Neuronal stem cell (in vitro differentiated cells): ENCODE measurements at regions not wholly inside any gene's neighbourhood (a gene's known extent, or its start where the extent isn't known, plus 50 kb on each side); places are given as distances from the start of the nearest gene placed in this dataset.
"Not testable (repeated sequence)": the region's sequence is repeated elsewhere in the genome, so short reads cannot be mapped to it uniquely, and the experiment has no call there.

ENCODE experiments used
- DNase-seq: peaks from one replicate; pipeline ENCODE4 v3.0.0-alpha.2; 2013; ENCODE audit warnings: low spot score
- H2AFZ ChIP-seq: one replicate; pipeline ENCODE4 v1.6.1; 2013; ENCODE audit warnings: mild to moderate bottlenecking, low read length, inconsistent platforms
- H2AK5ac ChIP-seq: 2 replicates; pipeline ENCODE4 v1.6.1; 2013; ENCODE audit warnings: low read depth, mild to moderate bottlenecking, inconsistent platforms, low read length, moderate library complexity, mixed read lengths
- H2BK120ac ChIP-seq: 2 replicates; pipeline ENCODE4 v1.6.1; 2013; ENCODE audit warnings: low read depth, mild to moderate bottlenecking, inconsistent platforms, low read length, moderate library complexity, mixed read lengths
- H2BK12ac ChIP-seq: one replicate; pipeline ENCODE4 v1.6.1; 2013; ENCODE audit warnings: low read length, inconsistent platforms
- H2BK15ac ChIP-seq: 2 replicates; pipeline ENCODE4 v1.6.1; 2013; ENCODE audit warnings: mild to moderate bottlenecking, low read length, inconsistent platforms, mixed read lengths
- H2BK5ac ChIP-seq: one replicate; pipeline ENCODE4 v1.6.1; 2013; ENCODE audit warnings: inconsistent platforms, mild to moderate bottlenecking, low read length, moderate library complexity
- H3K14ac ChIP-seq: one replicate; pipeline ENCODE4 v1.6.1; 2013; ENCODE audit warnings: low read length, inconsistent platforms
- H3K18ac ChIP-seq: 2 replicates; pipeline ENCODE4 v1.6.1; 2013; ENCODE audit warnings: low read length, inconsistent platforms
- H3K23ac ChIP-seq: 2 replicates; pipeline ENCODE4 v1.6.1; 2013; ENCODE audit warnings: low read depth, mild to moderate bottlenecking, mixed read lengths, low read length, inconsistent platforms; ENCODE audit not compliant: poor library complexity
- H3K27ac ChIP-seq: replicated peaks from 3 replicates; pipeline ENCODE4 v1.5.1; 2013; ENCODE audit warnings: low read length, inconsistent platforms
- H3K27me3 ChIP-seq, 3 experiments: 2 replicates each; pipeline ENCODE4 v1.6.1; 2013; ENCODE audit warnings: low read length in 3 of 3, mild to moderate bottlenecking in 2 of 3, inconsistent platforms in 1 of 3, low read depth in 1 of 3, mixed read lengths in 1 of 3, moderate library complexity in 1 of 3; ENCODE audit not compliant: control insufficient read depth in 3 of 3, insufficient read depth in 3 of 3
- H3K36me3 ChIP-seq, 2 donors: replicated peaks in 1 of 2; 2 replicates each; pipeline ENCODE4 v1.6.1; 2013; ENCODE audit warnings: low read length in 2 of 2; ENCODE audit not compliant: control insufficient read depth in 2 of 2, insufficient read depth in 2 of 2
- H3K4ac ChIP-seq: 2 replicates; pipeline ENCODE4 v1.6.1; 2013; ENCODE audit warnings: inconsistent platforms, mild to moderate bottlenecking, low read length, moderate library complexity
- H3K4me1 ChIP-seq, 2 donors: 1 replicate in 1 of 2; 2 replicates in 1 of 2; pipeline ENCODE4 v1.6.1; 2013; ENCODE audit warnings: low read length in 2 of 2, low read depth in 1 of 2; ENCODE audit not compliant: control insufficient read depth in 2 of 2, insufficient read depth in 1 of 2
- H3K4me2 ChIP-seq: one replicate; pipeline ENCODE4 v1.6.1; 2013; ENCODE audit warnings: mild to moderate bottlenecking, low read length, inconsistent platforms; ENCODE audit not compliant: insufficient read depth, poor library complexity, severe bottlenecking
- H3K4me3 ChIP-seq, 2 donors: 2 replicates each; pipeline ENCODE4 v1.5.1; 2013; ENCODE audit warnings: low read length in 2 of 2, mild to moderate bottlenecking in 2 of 2, inconsistent platforms in 1 of 2, moderate library complexity in 1 of 2
- H3K79me1 ChIP-seq: one replicate; pipeline ENCODE4 v1.6.1; 2013; ENCODE audit warnings: low read depth, mild to moderate bottlenecking, inconsistent platforms, low read length, moderate library complexity
- H3K9ac ChIP-seq: one replicate; pipeline ENCODE4 v1.6.1; 2013; ENCODE audit warnings: mild to moderate bottlenecking, low read depth, low read length, inconsistent platforms; ENCODE audit not compliant: poor library complexity
- H3K9me3 ChIP-seq, 2 donors: replicated peaks in 1 of 2; 2 replicates each; pipeline versions ENCODE3 to v1.6.1; 2013; ENCODE audit warnings: low read length in 2 of 2, mild to moderate bottlenecking in 2 of 2, inconsistent platforms in 1 of 2, low read depth in 1 of 2, mixed read lengths in 1 of 2, moderate library complexity in 1 of 2; ENCODE audit not compliant: control insufficient read depth in 2 of 2, insufficient read depth in 1 of 2
- H4K8ac ChIP-seq: one replicate; pipeline ENCODE4 v1.6.1; 2013; ENCODE audit warnings: low read depth, mild to moderate bottlenecking, inconsistent platforms, low read length, moderate library complexity
- H4K91ac ChIP-seq: one replicate; pipeline ENCODE4 v1.6.1; 2013; ENCODE audit warnings: low read length, low read depth, mild to moderate bottlenecking, inconsistent platforms; ENCODE audit not compliant: poor library complexity
- WGBS, 2 donors: extraction: QIAGEN DNeasy Blood & Tissue Kit; methylation state at CpG; one replicate each; pipeline ENCODE4 v1.1.7; 2013; ENCODE audit warnings: missing lambda C conversion rate in 2 of 2, mixed read lengths in 1 of 2; ENCODE audit not compliant: insufficient read length in 2 of 2, insufficient replicate concordance in 1 of 2; ENCODE audit errors: extremely low coverage in 2 of 2; 5-methylcytosine and 5-hydroxymethylcytosine counted together

- WGBS, 2 donors = no CpG with 5 or more reads among the region's 21 CpGs
- not testable (repeated sequence) for H2BK5ac ChIP-seq, H2BK120ac ChIP-seq, H3K4me3 ChIP-seq, H4K8ac ChIP-seq, H3K4me2 ChIP-seq, H2AK5ac ChIP-seq, H4K91ac ChIP-seq, H3K18ac ChIP-seq, H3K4me1 ChIP-seq, H3K4ac ChIP-seq, H3K9ac ChIP-seq, H3K9me3 ChIP-seq, H3K36me3 ChIP-seq, H2BK15ac ChIP-seq, DNase-seq, H2BK12ac ChIP-seq, H3K79me1 ChIP-seq, H3K14ac ChIP-seq, H3K23ac ChIP-seq, H3K27me3 ChIP-seq, H3K27ac ChIP-seq, H2AFZ ChIP-seq
Observed at GRCh38 chr4:10828918-10829538, 144.5 kb upstream of the CLNK start.

- Histone ChIP-seq H2BK120ac (no peak overlapping the region), H2BK5ac (no peak overlapping the region), H3K9ac (no peak overlapping the region), H3K4me1 (no peaks in the 10 kb centered on the region), H3K27me3 (no peaks in the 10 kb centered on the region), H2AK5ac (no peak overlapping the region), H3K4me2 (no peak overlapping the region), H3K79me1 (no peaks in the 10 kb centered on the region), H2AFZ (no peak overlapping the region), H4K91ac (no peak overlapping the region), H3K27ac (no peak overlapping the region), H2BK12ac (no peak overlapping the region), H3K18ac (no peak overlapping the region), H3K36me3 (no peaks in the 10 kb centered on the region), H4K8ac (no peak overlapping the region), H3K14ac (no peak overlapping the region), H3K4me3 (no peak overlapping the region), H2BK15ac (no peak overlapping the region), H3K4ac (no peak overlapping the region), H3K23ac (no peak overlapping the region), H3K9me3 (no peaks in the 10 kb centered on the region)
- DNase-seq = no peak
- no CpG with 5 or more reads among the region's 3 CpGs for WGBS, 2 donors
Observed at GRCh38 chr4:10821826-10822225, 137.3 kb upstream of the CLNK start.

- no CpG with 5 or more reads among the region's 8 CpGs for WGBS, 2 donors
- Histone ChIP-seq H3K23ac (no peak overlapping the region), H3K27me3 (no peaks in the 10 kb centered on the region), H2AK5ac (no peak overlapping the region), H3K27ac (no peak overlapping the region), H3K14ac (no peak overlapping the region), H2BK120ac (no peak overlapping the region), H4K91ac (no peak overlapping the region), H3K4ac (no peak overlapping the region), H3K79me1 (no peaks in the 10 kb centered on the region), H3K9me3 (no peaks in the 10 kb centered on the region), H2BK15ac (no peak overlapping the region), H4K8ac (no peak overlapping the region), H2BK5ac (no peak overlapping the region), H3K4me1 (no peaks in the 10 kb centered on the region), H2AFZ (no peak overlapping the region), H3K4me3 (no peak overlapping the region), H3K18ac (no peak overlapping the region), H3K9ac (no peak overlapping the region), H2BK12ac (no peak overlapping the region), H3K36me3 (no peaks in the 10 kb centered on the region), H3K4me2 (no peak overlapping the region)
- no peak for DNase-seq
Observed at GRCh38 chr4:10816571-10816970, 132.0 kb upstream of the CLNK start.

- Histone ChIP-seq H4K8ac (no peak overlapping the region), H3K4me3 (no peak overlapping the region), H3K36me3 (no peaks in the 10 kb centered on the region), H3K9me3 (peaks cover 0 to 2% of the 10 kb centered on the region in 2 donors), H3K79me1 (no peaks in the 10 kb centered on the region), H3K23ac (no peak overlapping the region), H2BK15ac (no peak overlapping the region), H2AFZ (no peak overlapping the region), H3K9ac (no peak overlapping the region), H3K4ac (no peak overlapping the region), H2BK120ac (no peak overlapping the region), H3K14ac (no peak overlapping the region), H2AK5ac (no peak overlapping the region), H2BK5ac (no peak overlapping the region), H3K4me1 (no peaks in the 10 kb centered on the region), H3K18ac (no peak overlapping the region), H2BK12ac (no peak overlapping the region), H4K91ac (no peak overlapping the region), H3K4me2 (no peak overlapping the region), H3K27me3 (no peaks in the 10 kb centered on the region), H3K27ac (no peak overlapping the region)
- DNase-seq = no peak
- no CpG with 5 or more reads among the region's 4 CpGs for WGBS, 2 donors
Observed at GRCh38 chr4:10811991-10812390, 127.4 kb upstream of the CLNK start.
